Ishikawa (cell line): ENCODE measurements at regions not wholly inside any gene's neighbourhood (a gene's known extent, or its start where the extent isn't known, plus 50 kb on each side); places are given as distances from the start of the nearest gene placed in this dataset.

Source experiments
- CREB1 ChIP-seq: IDR thresholded peaks from 2 replicates; pipeline ENCODE4 v1.6.1; 2012; ENCODE audit warnings: low read depth
- EP300 ChIP-seq: IDR thresholded peaks from 2 replicates; pipeline ENCODE4 v1.6.1; 2012; ENCODE audit warnings: borderline replicate concordance
- TAF1 ChIP-seq: IDR thresholded peaks from 2 replicates; pipeline ENCODE4 v1.6.1; 2012; ENCODE audit warnings: low read depth, mild to moderate bottlenecking
- TCF12 ChIP-seq: IDR thresholded peaks from 2 replicates; pipeline ENCODE4 v1.6.1; 2012; ENCODE audit warnings: low read depth
- YY1 ChIP-seq: IDR thresholded peaks from 2 replicates; pipeline ENCODE4 v1.6.1; 2012; ENCODE audit warnings: low read depth
- TF ChIP-seq, protein P1 (sequence below): IDR thresholded peaks from 2 replicates; pipeline ENCODE4 v1.6.1; 2012; ENCODE audit warnings: low read depth, mild to moderate bottlenecking
- TF ChIP-seq, protein P2 (sequence below): IDR thresholded peaks from 2 replicates; pipeline ENCODE4 v1.6.1; 2012

DNA sequence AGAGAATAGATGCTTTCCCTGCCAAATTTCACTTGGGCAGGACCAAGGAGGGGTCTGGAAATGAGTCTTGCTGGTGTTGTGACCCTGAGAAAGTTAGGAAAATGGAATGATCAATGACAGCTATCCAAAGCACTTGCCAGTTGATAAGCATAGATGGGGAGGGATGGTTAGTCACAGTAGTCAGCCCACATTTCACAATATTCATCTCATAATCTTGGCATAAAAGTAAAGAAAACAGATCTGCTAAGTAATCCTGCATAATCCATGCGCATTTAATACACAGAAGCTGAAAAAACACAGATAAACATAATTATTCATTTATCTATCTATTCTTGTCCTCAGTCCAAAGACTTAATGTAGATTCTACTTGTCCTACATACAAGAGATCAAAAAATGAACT, 184.1 kb downstream of the ZIC4 start:
- TF ChIP-seq EP300, result no peak
- TF ChIP-seq, protein P1, sequence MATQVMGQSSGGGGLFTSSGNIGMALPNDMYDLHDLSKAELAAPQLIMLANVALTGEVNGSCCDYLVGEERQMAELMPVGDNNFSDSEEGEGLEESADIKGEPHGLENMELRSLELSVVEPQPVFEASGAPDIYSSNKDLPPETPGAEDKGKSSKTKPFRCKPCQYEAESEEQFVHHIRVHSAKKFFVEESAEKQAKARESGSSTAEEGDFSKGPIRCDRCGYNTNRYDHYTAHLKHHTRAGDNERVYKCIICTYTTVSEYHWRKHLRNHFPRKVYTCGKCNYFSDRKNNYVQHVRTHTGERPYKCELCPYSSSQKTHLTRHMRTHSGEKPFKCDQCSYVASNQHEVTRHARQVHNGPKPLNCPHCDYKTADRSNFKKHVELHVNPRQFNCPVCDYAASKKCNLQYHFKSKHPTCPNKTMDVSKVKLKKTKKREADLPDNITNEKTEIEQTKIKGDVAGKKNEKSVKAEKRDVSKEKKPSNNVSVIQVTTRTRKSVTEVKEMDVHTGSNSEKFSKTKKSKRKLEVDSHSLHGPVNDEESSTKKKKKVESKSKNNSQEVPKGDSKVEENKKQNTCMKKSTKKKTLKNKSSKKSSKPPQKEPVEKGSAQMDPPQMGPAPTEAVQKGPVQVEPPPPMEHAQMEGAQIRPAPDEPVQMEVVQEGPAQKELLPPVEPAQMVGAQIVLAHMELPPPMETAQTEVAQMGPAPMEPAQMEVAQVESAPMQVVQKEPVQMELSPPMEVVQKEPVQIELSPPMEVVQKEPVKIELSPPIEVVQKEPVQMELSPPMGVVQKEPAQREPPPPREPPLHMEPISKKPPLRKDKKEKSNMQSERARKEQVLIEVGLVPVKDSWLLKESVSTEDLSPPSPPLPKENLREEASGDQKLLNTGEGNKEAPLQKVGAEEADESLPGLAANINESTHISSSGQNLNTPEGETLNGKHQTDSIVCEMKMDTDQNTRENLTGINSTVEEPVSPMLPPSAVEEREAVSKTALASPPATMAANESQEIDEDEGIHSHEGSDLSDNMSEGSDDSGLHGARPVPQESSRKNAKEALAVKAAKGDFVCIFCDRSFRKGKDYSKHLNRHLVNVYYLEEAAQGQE, result no peak
- no peak for TF ChIP-seq CREB1
- no peak for TF ChIP-seq TAF1
- no peak for TF ChIP-seq YY1
- TF ChIP-seq TCF12, result no peak
- TF ChIP-seq, protein P2, sequence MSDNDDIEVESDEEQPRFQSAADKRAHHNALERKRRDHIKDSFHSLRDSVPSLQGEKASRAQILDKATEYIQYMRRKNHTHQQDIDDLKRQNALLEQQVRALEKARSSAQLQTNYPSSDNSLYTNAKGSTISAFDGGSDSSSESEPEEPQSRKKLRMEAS, result no peak
